Kidney tubule cell (primary cell): ENCODE measurements at regions not wholly inside any gene's neighbourhood (a gene's known extent, or its start where the extent isn't known, plus 50 kb on each side); places are given as distances from the start of the nearest gene placed in this dataset.

Experiments
- DNase-seq: peaks from one replicate; pipeline ENCODE4 v3.0.0-alpha.2; 2018; ENCODE audit warnings: low spot score

DNA sequence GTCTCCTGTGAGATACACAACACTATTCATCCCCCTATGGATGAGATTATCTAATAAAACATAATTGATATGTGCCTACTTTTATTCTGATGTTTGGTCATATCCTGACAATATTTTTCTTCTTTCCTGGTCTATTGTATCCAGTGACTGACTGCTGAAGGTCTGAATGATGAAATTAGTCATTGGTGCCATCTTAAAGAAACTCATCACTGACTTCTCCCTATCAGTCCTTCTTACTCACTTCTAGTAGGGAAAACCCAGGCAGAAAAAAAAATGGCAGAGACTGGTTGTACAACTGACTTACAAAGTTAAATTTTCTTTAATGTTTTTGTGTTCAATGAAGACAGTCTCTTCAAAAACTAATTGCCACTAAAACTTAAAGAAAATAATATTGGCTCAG lies 377.4 kb downstream of the HTR7 start:
- no peak for DNase-seq

DNA sequence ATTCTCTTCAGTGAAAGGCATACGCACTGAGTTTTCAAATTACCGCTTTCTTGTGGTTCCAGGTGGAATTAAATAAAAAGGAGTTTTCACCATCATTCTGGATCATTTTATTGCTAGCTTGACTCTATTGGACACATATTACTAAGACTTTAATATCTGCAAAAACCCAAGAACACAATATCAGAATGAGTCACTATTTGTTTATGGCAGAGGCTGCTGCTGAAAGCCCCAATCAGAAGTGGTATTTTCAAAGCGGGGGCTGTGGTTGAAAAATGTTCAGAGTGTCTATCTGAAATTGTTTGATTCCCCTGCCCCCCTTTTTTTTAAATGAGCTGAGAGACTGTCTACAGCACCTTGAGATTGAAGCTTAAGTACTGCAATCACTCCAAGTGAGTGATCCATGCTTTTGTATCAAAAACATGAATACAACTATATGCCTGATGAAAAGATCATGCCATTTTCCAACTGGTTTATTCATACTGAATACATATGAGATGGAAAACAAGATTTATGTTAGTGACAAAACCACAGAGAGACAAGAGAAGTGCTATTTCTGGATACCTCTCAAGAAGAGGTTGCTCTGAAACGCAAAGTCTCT lies 376.4 kb downstream of the HTR7 start:
- DNase-seq, result no peak

DNA sequence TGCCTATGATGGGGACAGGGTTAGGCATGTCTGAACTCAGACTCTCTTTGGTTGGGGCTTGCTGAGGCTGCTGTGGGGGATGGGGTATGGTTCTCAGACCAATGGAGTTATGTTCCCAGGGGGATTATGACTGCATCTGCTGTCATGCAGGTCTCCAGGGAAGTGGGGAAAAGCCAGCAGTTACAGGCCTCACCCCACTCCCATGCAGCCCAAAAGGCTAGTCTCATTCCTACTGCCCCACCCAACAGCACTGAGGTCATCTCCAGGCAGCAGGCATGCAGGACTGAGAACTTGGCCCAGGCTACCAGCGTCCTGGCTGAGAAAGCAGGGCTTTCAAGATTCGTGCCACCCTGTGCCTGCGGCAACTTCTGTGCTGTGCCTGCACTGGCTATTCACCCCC lies 373.3 kb downstream of the HTR7 start:
- no peak for DNase-seq

DNA sequence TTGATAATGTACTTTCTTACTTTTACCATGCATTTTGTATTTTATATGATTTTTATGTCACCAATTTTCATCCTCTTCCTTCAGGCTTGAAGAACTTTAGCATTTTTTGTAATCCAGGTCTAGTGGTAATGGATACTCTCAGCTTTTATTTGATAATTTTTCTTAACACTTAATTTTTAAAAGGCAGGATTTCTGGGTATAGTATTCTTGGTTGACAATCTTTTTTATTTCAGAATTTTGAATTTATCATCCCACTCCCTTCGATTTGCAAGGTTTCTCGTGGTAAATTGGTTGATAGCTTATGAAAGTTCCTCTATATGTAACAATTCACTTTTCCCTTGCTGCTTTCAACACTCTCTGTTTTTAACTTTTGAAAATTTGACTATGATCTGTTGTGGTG lies 363.7 kb downstream of the HTR7 start:
- no peak for DNase-seq

DNA sequence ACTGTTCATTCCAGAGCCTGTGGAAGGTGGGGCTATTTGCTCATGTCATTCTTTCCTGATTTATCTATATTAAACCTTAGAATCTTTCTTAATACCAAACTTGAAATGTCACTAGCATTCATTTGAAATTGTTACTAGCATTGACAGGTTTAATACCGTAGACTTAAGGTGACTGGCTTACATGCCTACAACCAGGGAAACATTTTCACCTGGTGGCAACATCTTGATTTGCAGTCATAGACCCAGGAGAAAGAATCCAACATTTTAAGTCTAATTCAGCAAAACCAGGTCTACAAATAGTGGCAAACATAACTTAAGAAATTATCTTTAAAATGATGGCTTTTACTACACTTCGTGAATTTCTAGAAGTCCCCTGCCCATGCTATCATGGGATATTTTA lies 353.7 kb downstream of the HTR7 start:
- no peak for DNase-seq

DNA sequence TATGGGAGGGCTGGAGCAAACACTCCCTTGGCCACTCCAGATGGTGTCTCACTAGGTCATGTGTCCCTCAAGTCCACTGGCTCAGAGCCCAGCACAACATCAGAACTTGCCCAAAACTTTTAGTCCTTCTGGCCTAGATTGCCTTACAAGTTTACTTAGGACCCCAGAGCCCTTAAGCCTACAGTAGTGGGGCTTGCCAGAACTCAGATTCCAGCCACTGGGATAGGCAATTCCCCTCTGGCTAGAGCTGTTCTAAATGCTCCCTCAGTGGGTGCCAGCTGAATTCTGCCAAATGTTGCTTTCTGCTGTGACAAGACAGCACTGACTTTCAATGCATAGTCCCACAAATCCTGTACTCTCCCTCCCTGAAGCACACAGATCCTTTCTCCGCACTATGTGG lies 331.1 kb downstream of the HTR7 start:
- DNase-seq, result no peak

DNA sequence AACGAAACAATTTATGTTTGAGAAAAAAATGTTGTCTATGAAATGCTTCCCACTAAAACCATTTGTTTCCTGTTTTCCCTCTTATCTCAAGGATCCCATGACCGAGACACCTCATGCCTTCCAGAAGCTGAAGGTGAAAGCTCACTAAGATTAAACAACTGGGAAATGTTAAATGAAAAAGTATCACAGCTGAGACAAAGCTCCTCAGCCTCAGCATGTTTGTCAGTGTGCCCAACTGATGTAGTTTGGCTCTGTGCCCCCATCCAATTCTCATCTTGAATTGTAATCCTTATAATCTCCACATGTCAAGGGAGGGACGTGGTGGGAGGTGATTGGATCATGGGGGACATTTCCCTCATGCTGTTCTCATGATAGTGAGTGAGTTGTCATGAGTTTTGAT lies 327.3 kb downstream of the HTR7 start:
- DNase-seq, result no peak

DNA sequence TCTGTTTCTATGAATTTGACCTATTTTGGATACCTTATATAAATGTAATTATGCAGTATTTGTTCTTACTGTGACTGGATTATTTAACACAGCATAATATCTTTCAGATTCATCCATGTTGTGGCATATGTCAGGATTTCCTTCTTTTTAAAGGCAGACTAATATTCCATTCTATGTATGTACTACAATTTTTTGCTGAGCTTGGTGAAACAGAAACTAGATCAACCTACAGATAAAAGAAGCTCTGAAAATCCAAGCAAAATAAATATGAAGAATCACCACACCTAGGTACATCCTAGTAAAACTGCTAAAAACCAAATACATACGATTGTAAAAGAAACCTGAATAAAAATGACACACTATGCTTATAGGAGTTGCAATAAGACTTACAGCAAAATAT lies 300.5 kb downstream of the HTR7 start:
- no peak for DNase-seq

DNA sequence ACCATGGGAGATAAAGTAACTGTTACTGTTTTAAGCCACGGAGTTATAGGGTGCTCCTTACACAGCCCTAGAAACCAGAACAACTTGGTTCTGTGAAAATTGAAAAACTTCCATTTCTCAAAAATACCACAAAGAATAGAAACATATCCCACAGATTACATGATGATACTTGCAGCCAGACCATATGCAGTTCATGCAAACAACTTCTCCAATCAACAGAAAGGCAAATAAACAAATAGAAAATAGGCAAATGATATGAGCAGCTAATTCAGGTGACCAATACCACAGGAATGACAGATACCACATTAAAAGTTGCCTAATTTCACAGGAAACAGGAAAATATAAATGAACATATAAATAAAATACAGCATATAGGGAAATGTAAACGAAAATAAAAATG lies 297.5 kb downstream of the HTR7 start:
- no peak for DNase-seq

DNA sequence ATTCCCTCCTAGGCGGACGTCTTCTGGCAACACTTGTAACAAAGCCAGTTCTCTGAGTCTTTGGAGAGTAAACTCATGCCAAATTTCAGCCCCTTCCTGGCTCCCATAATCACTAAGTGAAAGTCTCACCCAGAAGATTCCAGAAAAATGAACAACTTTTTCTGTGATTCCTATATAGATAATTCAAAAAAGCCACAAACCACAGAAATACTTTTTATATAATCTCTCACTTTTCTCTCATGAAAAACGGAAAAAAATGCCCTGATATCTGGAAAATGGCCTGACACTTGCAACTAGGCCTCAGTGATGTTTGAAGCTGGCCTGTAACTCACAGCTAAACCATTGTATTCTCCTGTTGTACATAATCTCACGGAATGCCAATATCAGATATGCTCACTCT lies 296.2 kb downstream of the HTR7 start:
- no peak for DNase-seq

DNA sequence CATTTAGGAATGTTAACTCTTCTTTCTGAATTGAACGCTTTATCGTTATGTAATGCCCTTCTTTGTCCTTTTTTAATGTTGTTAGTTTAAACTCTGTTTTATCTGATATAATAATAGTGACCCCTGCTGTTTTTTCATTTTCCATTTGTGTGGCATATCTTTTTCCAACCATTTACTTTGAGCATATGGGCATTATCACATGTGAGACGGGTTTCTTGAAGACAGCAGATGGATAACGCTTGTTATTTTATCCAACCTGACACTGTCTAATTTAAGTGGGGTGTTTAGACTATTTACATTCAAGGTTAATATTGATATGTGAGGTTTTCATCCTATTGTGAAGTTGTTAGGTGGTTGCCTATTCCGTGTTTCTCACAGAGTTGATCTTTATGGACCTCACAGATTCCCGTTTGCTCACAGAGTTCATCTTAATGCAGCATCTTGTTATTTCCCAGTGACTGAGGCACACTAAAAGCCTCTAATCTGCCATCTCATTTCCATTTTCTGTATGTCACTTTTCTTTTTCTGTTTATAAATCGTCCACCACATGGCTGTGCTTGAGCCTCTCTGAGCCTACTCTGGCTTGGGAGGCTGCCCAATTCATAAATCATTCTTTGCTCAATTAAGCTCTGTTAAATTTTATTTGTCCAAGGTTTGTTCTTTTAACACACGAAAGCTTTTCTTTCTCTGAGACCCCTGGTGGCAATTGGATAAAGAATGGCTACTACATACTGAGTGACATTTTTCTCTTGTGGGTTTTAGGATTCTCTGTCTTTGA lies 286.2 kb downstream of the HTR7 start:
- no peak for DNase-seq

DNA sequence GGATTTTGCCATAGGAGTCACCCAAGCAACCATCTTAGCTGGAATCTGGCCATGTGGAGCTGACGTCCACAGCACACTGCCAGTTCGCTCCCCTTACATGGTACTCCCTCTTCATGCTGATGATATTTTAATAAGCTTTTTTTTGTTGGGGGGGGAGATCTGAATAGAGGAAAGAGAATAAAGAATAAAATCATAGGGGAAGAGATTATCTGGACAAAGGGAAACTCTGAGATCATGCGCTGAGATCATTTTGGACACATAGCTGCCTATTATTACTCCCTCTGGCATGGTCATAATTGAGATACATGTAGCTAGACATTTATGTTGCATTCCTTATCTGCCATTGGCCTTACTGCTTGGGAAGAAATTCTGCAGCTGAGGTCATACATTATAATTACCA lies 282.7 kb downstream of the HTR7 start:
- DNase-seq, result no peak

DNA sequence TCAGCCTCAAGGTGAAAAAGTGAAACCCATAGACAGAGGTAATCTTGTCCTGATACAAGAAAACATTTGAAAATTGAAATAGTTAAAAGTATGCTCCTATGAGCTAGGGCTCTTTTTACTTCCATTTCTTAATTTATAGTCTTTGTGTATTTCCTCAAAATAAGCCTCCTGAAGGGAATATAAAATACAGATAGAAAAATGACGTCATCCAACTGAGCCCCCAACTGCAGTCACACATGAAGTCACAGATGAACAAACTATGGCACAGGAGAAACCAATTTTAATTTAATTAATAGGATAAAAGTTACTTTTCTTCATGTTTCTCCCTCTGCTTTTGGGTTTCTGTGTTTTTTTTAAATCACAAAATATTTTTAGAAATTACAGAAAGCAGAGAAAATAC lies 280.3 kb downstream of the HTR7 start:
- DNase-seq, result no peak

DNA sequence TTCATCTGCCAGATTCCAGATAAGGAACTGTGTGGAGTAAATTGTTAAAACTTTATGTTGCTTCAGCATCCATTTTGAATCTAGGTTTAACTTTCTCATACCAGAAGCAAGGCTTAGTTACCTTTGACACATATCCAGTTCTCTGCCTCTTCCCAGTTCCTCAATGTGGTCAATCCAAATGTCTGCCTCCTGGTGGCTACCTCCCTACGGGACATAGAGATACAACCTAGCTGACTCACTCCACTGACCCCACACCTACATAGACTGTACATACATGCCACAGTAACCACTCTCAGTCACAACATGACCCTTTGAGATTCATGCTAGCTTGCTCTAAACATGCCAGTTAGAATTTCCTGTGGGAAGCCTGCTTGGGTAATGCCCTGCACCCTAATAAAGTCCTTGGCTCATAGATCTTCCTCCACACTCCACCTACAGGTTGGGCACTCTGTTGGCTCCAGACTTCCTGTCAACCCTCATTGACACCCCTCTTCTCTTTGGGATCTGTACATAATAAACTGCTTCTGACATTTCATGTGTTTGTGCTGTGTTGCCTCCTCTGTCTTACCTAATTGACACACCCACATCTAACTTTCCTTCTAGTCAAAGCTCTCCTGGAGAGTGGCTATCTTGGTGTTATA lies 278.1 kb downstream of the HTR7 start:
- DNase-seq, result peak; percentile 49

DNA sequence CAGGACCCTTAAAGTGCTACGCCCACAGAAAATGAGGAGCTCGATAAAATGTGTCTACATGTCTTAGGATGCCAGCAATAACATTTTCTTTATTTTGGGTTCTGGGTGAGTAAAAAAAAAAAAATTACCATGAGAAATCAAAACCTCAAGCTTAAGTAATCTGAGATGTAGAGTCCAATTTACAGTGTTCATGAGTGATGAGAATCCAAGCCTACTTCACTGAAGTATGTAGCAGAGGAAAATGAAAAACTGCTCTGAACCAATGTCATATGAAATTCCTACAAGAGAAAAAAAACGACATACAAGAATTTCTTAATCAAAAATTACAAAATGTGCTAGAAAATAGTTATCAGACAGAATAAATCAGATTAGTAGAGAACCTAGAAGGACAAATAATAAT lies 274.4 kb downstream of the HTR7 start:
- DNase-seq, result no peak

DNA sequence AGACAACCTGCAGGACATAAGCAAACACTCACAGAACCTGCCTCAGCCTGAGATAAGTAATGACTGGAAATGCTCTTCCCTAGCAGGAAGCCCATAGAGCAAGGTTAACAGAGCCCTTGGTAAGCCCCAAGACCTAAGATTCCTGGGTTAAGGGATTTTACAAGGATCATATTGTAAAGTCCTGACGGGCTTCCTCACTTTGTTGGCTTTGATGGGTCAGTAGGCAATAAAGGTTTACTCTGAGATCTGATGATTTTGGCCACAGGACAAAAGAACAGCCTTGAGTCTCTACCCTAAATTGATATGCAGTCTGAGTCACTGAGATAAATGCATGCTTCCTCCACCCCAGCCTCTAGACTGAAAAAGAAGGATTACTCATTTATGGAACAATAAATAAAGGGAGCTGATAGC lies 270.8 kb downstream of the HTR7 start:
- peak; percentile 11 for DNase-seq

DNA sequence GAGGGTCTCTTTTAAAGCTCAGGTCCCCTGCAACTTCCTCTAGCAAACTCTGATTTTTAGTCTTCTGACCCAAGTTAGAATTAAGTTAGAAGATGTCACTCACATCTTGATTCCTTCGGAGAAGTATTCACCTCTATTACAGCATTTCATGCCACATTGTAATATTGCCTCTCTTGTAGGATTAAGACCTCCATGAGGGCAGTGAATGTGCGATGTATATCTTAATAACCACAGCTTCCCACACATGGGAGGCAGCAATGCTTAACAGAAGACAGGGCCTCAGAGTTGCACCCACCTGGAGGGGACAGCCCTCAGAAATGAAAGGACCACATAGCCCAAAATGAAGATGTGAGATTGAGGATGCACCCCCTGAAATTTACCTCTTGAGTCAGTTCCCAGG lies 270.3 kb downstream of the HTR7 start:
- DNase-seq, result no peak

DNA sequence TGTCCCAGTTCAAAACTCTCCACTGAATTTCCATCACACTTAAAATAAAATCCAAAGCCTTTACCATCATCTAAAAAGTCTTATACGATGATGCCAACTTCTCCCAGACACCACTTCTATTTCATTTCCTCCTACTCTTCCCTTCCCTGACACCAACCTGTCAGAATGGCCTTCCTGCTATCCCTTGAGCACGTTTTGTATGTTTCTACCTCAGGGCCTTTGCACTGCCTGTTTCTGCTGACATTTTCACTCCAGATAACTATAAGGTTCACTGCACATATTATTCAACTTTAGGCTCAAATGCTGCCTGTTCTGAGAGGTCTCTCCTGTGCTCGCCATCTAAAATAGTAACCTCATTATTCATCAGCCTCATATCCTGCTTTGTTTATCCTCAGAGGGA lies 269.6 kb downstream of the HTR7 start:
- no peak for DNase-seq

DNA sequence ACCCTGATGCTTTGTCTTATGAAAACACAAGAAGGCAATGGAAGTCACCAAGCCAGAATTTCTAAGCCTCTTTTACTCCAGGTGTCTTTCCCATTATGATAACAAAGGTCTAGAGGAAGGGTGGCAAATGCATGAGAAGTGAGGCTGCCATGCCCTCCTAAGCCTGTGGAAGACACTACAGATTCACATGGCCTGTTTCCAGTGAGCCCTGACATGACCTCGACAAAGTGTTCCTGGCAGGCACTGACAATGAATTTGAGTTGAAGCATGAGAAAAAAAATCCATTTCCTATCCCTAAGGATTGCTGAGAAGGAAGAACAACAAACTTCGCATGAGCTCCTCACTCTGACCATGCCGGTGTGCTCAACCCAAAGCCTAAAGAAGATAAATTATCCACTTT lies 268.0 kb downstream of the HTR7 start:
- DNase-seq, result no peak

DNA sequence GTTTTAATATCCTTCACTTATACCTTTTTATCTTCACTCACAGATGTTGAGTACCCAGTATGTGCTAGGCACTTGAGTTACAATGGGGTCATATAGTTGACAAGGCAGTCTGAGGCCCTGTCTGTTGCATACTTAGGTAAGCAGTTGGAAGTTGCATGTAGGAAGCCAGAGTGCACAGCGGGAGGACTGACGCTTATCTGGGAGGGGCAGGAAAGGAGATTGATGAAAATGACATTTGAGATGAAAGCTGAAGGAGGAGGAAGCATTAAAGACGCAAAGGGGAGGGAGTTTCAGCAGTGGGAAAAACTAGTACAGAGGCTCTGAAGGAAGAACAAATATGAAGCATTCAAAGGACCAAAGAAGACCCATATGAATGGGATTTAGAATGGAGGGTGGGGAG lies 266.2 kb downstream of the HTR7 start:
- no peak for DNase-seq

DNA sequence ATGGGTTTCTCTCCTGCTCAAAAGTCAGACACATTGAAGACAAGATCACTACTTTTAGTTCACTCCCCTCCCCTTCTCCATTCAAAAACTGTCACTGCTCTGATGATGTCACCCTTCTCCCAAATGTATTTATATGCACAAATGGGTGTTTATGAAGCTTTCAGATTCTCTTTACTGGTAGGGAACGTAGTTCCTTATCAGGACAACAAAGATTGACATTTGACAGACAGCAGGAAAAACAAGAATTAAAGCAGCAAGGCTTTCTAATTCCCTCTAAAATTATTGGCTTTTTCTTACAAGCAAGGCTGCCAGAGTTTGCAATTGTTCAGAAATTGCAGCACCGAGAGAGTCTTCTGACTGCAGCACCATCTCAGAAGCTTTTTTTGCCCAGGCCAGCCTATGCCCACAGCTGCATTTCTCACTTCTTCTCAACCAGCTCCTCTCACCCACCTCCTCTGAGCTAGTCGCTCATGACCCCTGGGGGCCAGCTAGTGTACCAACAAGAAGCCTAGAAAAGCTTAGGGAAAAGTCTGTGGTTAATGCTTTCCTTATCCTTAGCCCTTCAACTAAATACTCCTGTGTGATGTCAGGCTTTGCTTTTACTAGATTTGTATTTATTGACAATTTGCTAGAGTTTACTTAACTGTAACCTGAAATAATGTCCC lies 265.1 kb downstream of the HTR7 start:
- peak; percentile 45 for DNase-seq

DNA sequence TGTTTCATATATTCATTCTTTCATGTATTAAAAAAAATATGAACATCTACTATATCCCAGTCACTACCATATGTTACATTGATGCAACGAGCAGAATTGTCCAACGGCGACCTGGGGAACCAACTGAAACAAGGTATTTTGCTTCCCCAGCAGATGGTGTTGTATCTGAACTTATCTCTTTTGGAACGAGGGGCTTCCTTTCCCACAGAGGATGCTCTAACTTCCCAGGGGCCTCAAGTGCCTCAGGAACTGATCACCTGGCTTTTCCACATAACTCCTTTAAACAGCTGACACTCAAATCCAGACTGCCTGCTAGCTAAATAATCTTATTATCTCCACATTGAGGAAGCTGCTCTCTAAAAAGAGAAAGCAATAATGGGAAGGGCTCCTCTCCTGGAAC lies 259.3 kb downstream of the HTR7 start:
- no peak for DNase-seq
